Naive thymus-derived CD4-positive, alpha-beta T cell (primary cell): ENCODE measurements at regions not wholly inside any gene's neighbourhood (a gene's known extent, or its start where the extent isn't known, plus 50 kb on each side); places are given as distances from the start of the nearest gene placed in this dataset.
"Not testable (repeated sequence)": the region's sequence is repeated elsewhere in the genome, so short reads cannot be mapped to it uniquely, and the experiment has no call there.

Source experiments
- ATAC-seq: fragments of 150-1000 bp; cut with Tn5 transposase; 2 replicates; pipeline ENCODE4 v1.10.0; 2021; ENCODE audit warnings: mild to moderate bottlenecking, moderate library complexity
- CTCF ChIA-PET: fragments of 350-600 bp; sonication (Branson Sonifier 250); formaldehyde crosslinking; loops from one replicate; lab custom pipeline; 2021; ENCODE audit warnings: antibody characterized with exemption; lab: Charles Lee
- POLR2A ChIA-PET: fragments of 350-600 bp; sonication (Branson Sonifier 250); formaldehyde crosslinking; loops from one replicate; lab custom pipeline; 2021; ENCODE audit warnings: antibody characterized with exemption, inconsistent platforms; lab: Charles Lee
- DNase-seq, 9 donors: peaks; one replicate each; pipeline versions ENCODE4 v3.0.0 to v3.0.0-alpha.2; 2020 to 2022; ENCODE audit warnings: mixed read lengths in 1 of 9
- H3K27ac ChIP-seq: one replicate; pipeline ENCODE4 v1.7.0; 2013; ENCODE audit warnings: mild to moderate bottlenecking, low read depth, low read length, moderate library complexity
- H3K27me3 ChIP-seq, 2 donors: one replicate each; pipeline ENCODE4 v1.7.0; 2013; ENCODE audit warnings: low read length in 2 of 2, mild to moderate bottlenecking in 2 of 2, moderate library complexity in 2 of 2; ENCODE audit not compliant: control insufficient read depth in 2 of 2, insufficient read depth in 2 of 2
- H3K36me3 ChIP-seq, 3 experiments: 1 replicate in 2 of 3; 2 replicates in 1 of 3; pipeline ENCODE4 v1.7.0; 2013; ENCODE audit warnings: low read length in 3 of 3, mild to moderate bottlenecking in 3 of 3, moderate library complexity in 1 of 3; ENCODE audit not compliant: insufficient read depth in 3 of 3, control insufficient read depth in 2 of 3
- H3K4me1 ChIP-seq, 2 donors: one replicate each; pipeline ENCODE4 v1.7.0; 2013; ENCODE audit warnings: low read length in 2 of 2, mild to moderate bottlenecking in 2 of 2, moderate library complexity in 1 of 2; ENCODE audit not compliant: control insufficient read depth in 2 of 2, insufficient read depth in 2 of 2
- H3K4me3 ChIP-seq: 2 replicates; pipeline ENCODE4 v1.7.0; 2013; ENCODE audit warnings: mild to moderate bottlenecking, low read length
- H3K9me3 ChIP-seq, 3 experiments: 1 replicate in 2 of 3; 2 replicates in 1 of 3; pipeline ENCODE4 v1.7.0; 2013; ENCODE audit warnings: low read length in 3 of 3; ENCODE audit not compliant: control insufficient read depth in 2 of 3
- H3K27ac Mint-ChIP-seq, 9 donors: one replicate each; pipeline ENCODE4 v1.8.0; 2020 to 2022; ENCODE audit warnings: mixed read lengths in 9 of 9, mild to moderate bottlenecking in 8 of 9, moderate library complexity in 5 of 9, inconsistent platforms in 2 of 9
- H3K27me3 Mint-ChIP-seq, 5 donors: one replicate each; pipeline ENCODE4 v1.8.0; 2021 to 2022; ENCODE audit warnings: mixed read lengths in 5 of 5, mild to moderate bottlenecking in 1 of 5
- H3K36me3 Mint-ChIP-seq, 5 donors: one replicate each; pipeline ENCODE4 v1.8.0; 2020 to 2022; ENCODE audit warnings: mixed read lengths in 5 of 5, mild to moderate bottlenecking in 3 of 5, inconsistent platforms in 1 of 5
- H3K4me1 Mint-ChIP-seq, 7 donors: one replicate each; pipeline ENCODE4 v1.8.0; 2020 to 2022; ENCODE audit warnings: mixed read lengths in 7 of 7, mild to moderate bottlenecking in 3 of 7, inconsistent platforms in 1 of 7
- H3K4me3 Mint-ChIP-seq, 10 donors: one replicate each; pipeline ENCODE4 v1.8.0; 2020 to 2022; ENCODE audit warnings: mild to moderate bottlenecking in 10 of 10, mixed read lengths in 10 of 10, moderate library complexity in 6 of 10, inconsistent platforms in 2 of 10
- H3K9me3 Mint-ChIP-seq, 11 donors: one replicate each; pipeline ENCODE4 v1.8.0; 2020 to 2022; ENCODE audit warnings: mixed read lengths in 11 of 11, mild to moderate bottlenecking in 4 of 11, inconsistent platforms in 1 of 11, moderate library complexity in 1 of 11
- intact Hi-C, 2 donors: fragments of 100-400 bp; cut with micrococcal nuclease; formaldehyde crosslinking; loops; one replicate each; pipeline ENCODE4 v1.15.1; 2023

GRCh38 chr10:38741226-38741625, 647.1 kb downstream of the ZNF37A start:
- H3K9me3 Mint-ChIP-seq: peaks cover 0 to 23% (median 6%) of the 10 kb centered on the region in 11 donors
- ChIA-PET CTCF (no interaction called here), POLR2A (no interaction called here)
- Histone ChIP-seq H3K27me3 (no peaks in the 10 kb centered on the region), H3K9me3 (no peaks in the 10 kb centered on the region), H3K27ac (no peak overlapping the region), H3K4me3 (no peak overlapping the region), H3K36me3 (no peaks in the 10 kb centered on the region), H3K4me1 (no peaks in the 10 kb centered on the region)
- H3K36me3 Mint-ChIP-seq: no peaks in the 10 kb centered on the region
- intact Hi-C loops: no loop called here
- H3K4me1 Mint-ChIP-seq: no peaks in the 10 kb centered on the region
- H3K27me3 Mint-ChIP-seq: no peaks in the 10 kb centered on the region
- H3K27ac Mint-ChIP-seq: no peak overlapping the region
- no peak overlapping the region for H3K4me3 Mint-ChIP-seq
- DNase-seq (no peak), ATAC-seq (no peak)

- H3K4me3 ChIP-seq, H3K27me3 ChIP-seq, POLR2A ChIA-PET, ATAC-seq, CTCF ChIA-PET, intact Hi-C loops, H3K4me3 Mint-ChIP-seq, H3K4me1 ChIP-seq, H3K4me1 Mint-ChIP-seq, H3K27ac Mint-ChIP-seq, H3K9me3 ChIP-seq, DNase-seq, H3K27me3 Mint-ChIP-seq, H3K36me3 Mint-ChIP-seq, H3K27ac ChIP-seq, H3K36me3 ChIP-seq: not testable (repeated sequence)
- H3K9me3 Mint-ChIP-seq: peaks cover 0 to 14% (median 4%) of the 10 kb centered on the region in 11 donors
These were observed 650.3 kb downstream of the ZNF37A start for GRCh38 chr10:38744446-38744845.

- H3K27ac ChIP-seq, H3K27me3 Mint-ChIP-seq, H3K9me3 ChIP-seq, H3K27ac Mint-ChIP-seq, H3K36me3 ChIP-seq, CTCF ChIA-PET, intact Hi-C loops, H3K4me3 ChIP-seq, H3K27me3 ChIP-seq, H3K4me1 ChIP-seq, POLR2A ChIA-PET, H3K4me3 Mint-ChIP-seq, H3K4me1 Mint-ChIP-seq, ATAC-seq, H3K36me3 Mint-ChIP-seq, DNase-seq: not testable (repeated sequence)
- H3K9me3 Mint-ChIP-seq: peaks cover 0 to 13% (median 3%) of the 10 kb centered on the region in 11 donors
These were observed 651.9 kb downstream of the ZNF37A start for GRCh38 chr10:38746065-38746464.
